ENCODE measurements at regions not wholly inside any gene's neighbourhood (a gene's known extent, or its start where the extent isn't known, plus 50 kb on each side); places are given as distances from the start of the nearest gene placed in this dataset.

DNA sequence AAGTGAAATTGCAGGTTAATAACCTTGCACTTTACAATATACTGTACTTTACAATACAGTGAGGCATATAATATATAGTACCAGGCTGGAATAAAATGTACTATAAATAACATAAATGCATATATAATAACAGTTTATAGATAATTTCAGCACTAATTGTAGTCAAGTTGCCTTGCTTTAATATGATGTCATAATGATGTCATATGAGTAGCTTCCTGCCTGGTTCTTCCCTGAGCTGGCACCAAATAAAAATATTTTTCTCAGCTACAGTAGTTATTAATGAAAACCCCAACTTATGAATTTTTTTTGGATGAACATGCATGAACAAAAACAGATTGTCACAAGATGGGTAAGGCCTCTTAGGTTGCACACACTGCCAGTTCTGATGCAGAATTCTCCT is 816.7 kb downstream of the XPNPEP1 start:
- Histone ChIP-seq H3K4me3 (no peak overlapping the region), H3K27me3 (no peaks in the 10 kb centered on the region), H3K36me3 (no peaks in the 10 kb centered on the region), H3K27ac (no peak overlapping the region), H3K4me1 (no peaks in the 10 kb centered on the region), H3K9me3 (no peaks in the 10 kb centered on the region)
- TF ChIP-seq POLR2AphosphoS5 (IDR thresholded peaks at IDR 0.05) (no peak), EP300 (IDR thresholded peaks at IDR 0.05) (no peak), POLR2A (IDR thresholded peaks at IDR 0.05) (no peak)
- TF ChIP-seq, protein P1, sequence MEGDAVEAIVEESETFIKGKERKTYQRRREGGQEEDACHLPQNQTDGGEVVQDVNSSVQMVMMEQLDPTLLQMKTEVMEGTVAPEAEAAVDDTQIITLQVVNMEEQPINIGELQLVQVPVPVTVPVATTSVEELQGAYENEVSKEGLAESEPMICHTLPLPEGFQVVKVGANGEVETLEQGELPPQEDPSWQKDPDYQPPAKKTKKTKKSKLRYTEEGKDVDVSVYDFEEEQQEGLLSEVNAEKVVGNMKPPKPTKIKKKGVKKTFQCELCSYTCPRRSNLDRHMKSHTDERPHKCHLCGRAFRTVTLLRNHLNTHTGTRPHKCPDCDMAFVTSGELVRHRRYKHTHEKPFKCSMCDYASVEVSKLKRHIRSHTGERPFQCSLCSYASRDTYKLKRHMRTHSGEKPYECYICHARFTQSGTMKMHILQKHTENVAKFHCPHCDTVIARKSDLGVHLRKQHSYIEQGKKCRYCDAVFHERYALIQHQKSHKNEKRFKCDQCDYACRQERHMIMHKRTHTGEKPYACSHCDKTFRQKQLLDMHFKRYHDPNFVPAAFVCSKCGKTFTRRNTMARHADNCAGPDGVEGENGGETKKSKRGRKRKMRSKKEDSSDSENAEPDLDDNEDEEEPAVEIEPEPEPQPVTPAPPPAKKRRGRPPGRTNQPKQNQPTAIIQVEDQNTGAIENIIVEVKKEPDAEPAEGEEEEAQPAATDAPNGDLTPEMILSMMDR (IDR thresholded peaks at IDR 0.05): no peak
- no peak for ATAC-seq (ENCODE audit: low FRiP score in 2 of 2)
- DNase-seq: no peak

DNA sequence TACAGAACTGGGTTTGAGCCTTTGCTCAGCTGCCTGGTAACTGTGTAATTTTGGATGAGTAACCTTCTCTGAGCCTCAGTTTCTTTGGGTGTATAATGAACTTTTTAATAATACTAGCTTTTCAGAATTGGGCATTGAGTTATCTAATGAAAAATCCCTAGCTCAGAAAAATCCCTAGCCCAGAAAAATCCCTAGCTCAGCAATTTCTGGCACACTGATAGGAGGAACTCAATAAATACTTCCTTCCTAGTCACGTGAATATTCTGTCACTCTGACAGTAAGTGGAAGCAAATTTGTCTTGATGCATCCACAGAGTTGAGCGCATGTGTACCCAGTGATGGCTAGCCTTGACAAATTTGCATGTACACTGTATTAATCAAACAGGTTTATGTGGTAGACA is 817.6 kb downstream of the XPNPEP1 start:
- Histone ChIP-seq H3K4me1 (no peaks in the 10 kb centered on the region), H3K36me3 (no peaks in the 10 kb centered on the region), H3K27ac (no peak overlapping the region), H3K9me3 (no peaks in the 10 kb centered on the region), H3K4me3 (no peak overlapping the region), H3K27me3 (no peaks in the 10 kb centered on the region)
- DNase-seq (no peak), ATAC-seq (ENCODE audit: low FRiP score in 2 of 2) (no peak)
- WGBS, 2 donors: 58 to 60% methylated on average over 2 of the region's 2 CpGs
- no peak for TF ChIP-seq POLR2AphosphoS5 (IDR thresholded peaks at IDR 0.05)
- no peak for TF ChIP-seq POLR2A (IDR thresholded peaks at IDR 0.05)
- TF ChIP-seq EP300 (IDR thresholded peaks at IDR 0.05): no peak

DNA sequence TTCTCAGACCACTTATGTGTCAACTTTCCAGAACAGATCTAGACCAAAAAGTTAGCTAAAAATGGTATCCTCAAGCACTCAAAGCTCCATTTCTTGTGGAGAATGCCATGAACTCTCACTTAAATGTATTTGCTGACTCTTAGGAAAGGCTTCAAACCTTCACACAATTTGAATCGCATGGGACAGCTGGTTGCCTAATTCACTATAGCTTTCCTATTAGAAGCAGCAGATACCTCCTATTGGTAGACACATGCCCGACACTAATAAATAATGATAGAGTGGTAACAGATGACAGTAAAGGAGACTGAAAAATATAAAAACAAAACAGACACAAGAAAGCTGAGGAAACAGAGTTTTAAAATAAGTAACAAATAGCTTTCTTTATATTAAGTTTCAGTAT is 818.5 kb downstream of the XPNPEP1 start:
- WGBS, 2 donors: 87 to 93% methylated on average over 2 of the region's 2 CpGs
- Histone ChIP-seq H3K4me3 (no peak overlapping the region), H3K27me3 (no peaks in the 10 kb centered on the region), H3K9me3 (no peaks in the 10 kb centered on the region), H3K27ac (no peak overlapping the region), H3K4me1 (no peaks in the 10 kb centered on the region), H3K36me3 (no peaks in the 10 kb centered on the region)
- ATAC-seq (ENCODE audit: low FRiP score in 2 of 2) (no peak), DNase-seq (no peak)
- TF ChIP-seq EP300 (IDR thresholded peaks at IDR 0.05) (no peak), POLR2A (IDR thresholded peaks at IDR 0.05) (no peak), POLR2AphosphoS5 (IDR thresholded peaks at IDR 0.05) (no peak)
- TF ChIP-seq, protein P1 (IDR thresholded peaks at IDR 0.05): no peak

DNA sequence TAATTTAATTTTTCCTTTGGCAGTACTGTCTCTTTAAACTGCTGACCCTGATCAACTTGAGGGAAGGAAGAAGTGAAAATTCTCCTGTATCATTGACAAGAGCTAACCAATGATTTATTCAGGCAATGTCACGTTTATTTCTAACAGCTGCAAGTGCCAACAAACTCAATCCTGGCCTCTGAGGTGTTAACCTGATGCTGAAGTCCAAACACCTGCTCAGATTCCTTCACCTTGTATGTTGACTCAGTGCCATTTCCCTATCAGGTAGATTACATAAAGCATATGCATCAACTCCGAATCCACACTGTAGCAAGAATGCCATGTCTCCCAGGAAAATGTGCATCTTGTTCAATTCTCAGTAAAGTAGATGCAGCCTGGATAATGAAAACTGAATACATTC is 820.0 kb downstream of the XPNPEP1 start:
- Histone ChIP-seq H3K4me3 (no peak overlapping the region), H3K36me3 (no peaks in the 10 kb centered on the region), H3K27ac (no peak overlapping the region), H3K9me3 (no peaks in the 10 kb centered on the region), H3K27me3 (no peaks in the 10 kb centered on the region), H3K4me1 (no peaks in the 10 kb centered on the region)
- 37 to 40% methylated on average over 2 of the region's 2 CpGs for WGBS, 2 donors
- TF ChIP-seq, protein P1 (IDR thresholded peaks at IDR 0.05): no peak
- TF ChIP-seq POLR2AphosphoS5 (IDR thresholded peaks at IDR 0.05): no peak
- no peak for TF ChIP-seq EP300 (IDR thresholded peaks at IDR 0.05)
- no peak for TF ChIP-seq POLR2A (IDR thresholded peaks at IDR 0.05)
- DNase-seq (no peak), ATAC-seq (ENCODE audit: low FRiP score in 2 of 2) (no peak)

DNA sequence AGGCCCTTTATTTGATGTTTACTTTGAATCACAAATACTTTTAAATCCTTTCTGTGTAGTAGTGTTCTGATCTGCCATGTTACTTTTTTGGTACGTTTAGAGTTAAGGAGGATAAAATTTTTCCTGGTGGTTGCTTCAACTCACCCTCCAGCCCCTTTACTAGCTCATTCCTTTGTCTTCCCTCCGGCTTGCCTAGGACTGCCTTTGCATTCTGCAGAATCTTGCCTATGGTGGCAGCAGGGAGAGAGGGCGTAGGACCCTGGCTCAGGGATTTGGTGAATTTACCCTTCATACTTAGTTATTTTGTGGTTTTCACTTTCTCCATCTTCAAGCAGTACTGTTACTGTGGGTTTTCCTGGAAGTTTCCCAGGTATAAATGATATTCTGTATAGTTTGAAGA is 833.5 kb downstream of the XPNPEP1 start:
- DNase-seq (no peak), ATAC-seq (ENCODE audit: low FRiP score in 2 of 2) (no peak)
- 49 to 65% methylated on average over 3 of the region's 3 CpGs for WGBS, 2 donors
- Histone ChIP-seq H3K4me3 (no peak overlapping the region), H3K4me1 (no peaks in the 10 kb centered on the region), H3K27ac (no peak overlapping the region), H3K9me3 (no peaks in the 10 kb centered on the region), H3K27me3 (no peaks in the 10 kb centered on the region), H3K36me3 (no peaks in the 10 kb centered on the region)
- no peak for TF ChIP-seq POLR2A (IDR thresholded peaks at IDR 0.05)
- TF ChIP-seq POLR2AphosphoS5 (IDR thresholded peaks at IDR 0.05): no peak
- TF ChIP-seq EP300 (IDR thresholded peaks at IDR 0.05): no peak
- TF ChIP-seq, protein P1 (IDR thresholded peaks at IDR 0.05): no peak

All from upper lobe of left lung (tissue), 6 donors.